Upper lobe of left lung (tissue), 4 donors: ENCODE measurements at regions not wholly inside any gene's neighbourhood (a gene's known extent, or its start where the extent isn't known, plus 50 kb on each side); places are given as distances from the start of the nearest gene placed in this dataset.

Experiments
- CTCF ChIP-seq, 6 experiments: fragments of 450-650 bp in 4 of 6; fragments of 200-600 bp in 2 of 6; sonication (generic) in 2 of 6; IDR thresholded peaks; one replicate each; pipeline ENCODE4 v1.5.1; 2016 to 2019; ENCODE audit warnings: antibody characterized with exemption in 6 of 6
- POLR2AphosphoS5 ChIP-seq, 2 donors: sonication (generic); formaldehyde crosslinking; IDR thresholded peaks; one replicate each; pipeline ENCODE4 v1.5.1; 2017; ENCODE audit warnings: antibody characterized with exemption in 2 of 2

GRCh38 chr12:114206525-114206924 is 199.4 kb downstream of the TBX5 start:
- no peak for TF ChIP-seq POLR2AphosphoS5 (IDR thresholded peaks at IDR 0.05)
- no peak for TF ChIP-seq CTCF (IDR thresholded peaks at IDR 0.05)
